CD4-positive, alpha-beta T cell treated with Interleukin-6 for 4 hours (primary cell): ENCODE measurements at regions not wholly inside any gene's neighbourhood (a gene's known extent, or its start where the extent isn't known, plus 50 kb on each side); places are given as distances from the start of the nearest gene placed in this dataset.
"Not testable (repeated sequence)": the region's sequence is repeated elsewhere in the genome, so short reads cannot be mapped to it uniquely, and the experiment has no call there.

Source experiments
- DNase-seq: peaks from one replicate; pipeline ENCODE4 v3.0.0-alpha.2; 2020; ENCODE audit warnings: mixed read lengths

- DNase-seq, result not testable (repeated sequence)
Measured at GRCh38 chr5:21315376-21315775, 1327.4 kb upstream of the CDH18 start.

DNA sequence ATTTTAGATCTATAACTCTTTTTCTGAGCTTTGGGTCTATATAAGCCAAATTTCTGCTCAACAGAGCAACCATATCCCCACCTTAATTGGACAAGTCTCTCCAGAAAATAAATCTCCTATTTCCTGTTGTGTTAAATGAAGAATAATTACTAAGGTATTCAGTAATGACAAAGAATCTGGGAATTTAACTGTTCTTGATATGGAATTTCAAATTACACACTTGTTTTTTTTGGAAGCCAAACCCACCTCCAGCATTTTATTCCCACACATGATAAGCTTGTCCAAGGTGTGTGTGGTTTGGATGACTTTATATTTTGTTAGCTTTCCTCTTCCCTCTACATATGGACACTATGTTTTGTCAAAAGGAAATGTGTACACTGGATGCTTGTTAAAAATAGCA is 1313.2 kb upstream of the CDH18 start:
- not testable (repeated sequence) for DNase-seq

DNA sequence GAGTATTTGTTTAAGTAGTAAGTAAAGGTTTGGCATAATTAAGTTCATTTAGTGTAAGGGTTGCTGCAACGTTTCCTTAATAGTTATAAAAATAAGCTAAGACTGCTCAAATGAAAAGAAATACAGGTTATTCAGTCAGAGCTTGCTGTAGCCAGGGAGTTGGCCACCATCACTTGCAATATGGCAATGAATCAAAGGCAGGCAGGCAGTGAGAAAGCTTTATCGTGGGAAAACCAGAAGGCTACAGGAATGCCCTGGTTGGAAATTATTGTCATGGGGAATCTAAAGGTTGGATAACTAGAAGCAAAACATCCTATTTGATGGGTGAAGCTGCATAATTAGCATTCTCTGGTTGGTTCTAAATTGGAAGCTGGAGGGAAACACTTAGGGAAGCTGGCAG is 1286.4 kb upstream of the CDH18 start:
- DNase-seq, result not testable (repeated sequence)

- no peak for DNase-seq
Measured at GRCh38 chr5:21263361-21263760, 1275.4 kb upstream of the CDH18 start.

- DNase-seq, result no peak
Measured at GRCh38 chr5:21254161-21254560, 1266.2 kb upstream of the CDH18 start.

- DNase-seq, result no peak
Measured at GRCh38 chr5:21244982-21245381, 1257.0 kb upstream of the CDH18 start.

DNA sequence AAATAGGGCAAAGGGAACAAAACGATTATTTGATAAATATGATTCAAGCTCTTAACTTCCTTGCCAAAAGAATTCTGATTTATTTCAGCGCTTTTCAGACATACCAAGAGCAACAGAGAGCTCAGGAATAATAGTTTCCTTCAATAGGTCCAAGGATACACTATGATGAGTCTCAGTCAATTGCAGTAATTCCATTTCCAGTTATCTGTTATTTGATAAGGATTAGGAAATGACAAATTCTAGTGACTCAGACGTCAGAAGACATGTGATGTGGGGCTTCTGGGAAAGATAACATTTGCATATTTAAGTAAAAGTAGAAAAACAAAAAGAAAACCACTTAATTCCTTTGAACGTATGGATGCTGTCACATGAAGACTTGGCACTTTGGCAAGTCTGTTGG is 1250.8 kb upstream of the CDH18 start:
- DNase-seq, result no peak

- no peak for DNase-seq
Measured at GRCh38 chr5:21237461-21237860, 1249.5 kb upstream of the CDH18 start.

- DNase-seq, result no peak
Measured at GRCh38 chr5:21236971-21237427, 1249.0 kb upstream of the CDH18 start.

DNA sequence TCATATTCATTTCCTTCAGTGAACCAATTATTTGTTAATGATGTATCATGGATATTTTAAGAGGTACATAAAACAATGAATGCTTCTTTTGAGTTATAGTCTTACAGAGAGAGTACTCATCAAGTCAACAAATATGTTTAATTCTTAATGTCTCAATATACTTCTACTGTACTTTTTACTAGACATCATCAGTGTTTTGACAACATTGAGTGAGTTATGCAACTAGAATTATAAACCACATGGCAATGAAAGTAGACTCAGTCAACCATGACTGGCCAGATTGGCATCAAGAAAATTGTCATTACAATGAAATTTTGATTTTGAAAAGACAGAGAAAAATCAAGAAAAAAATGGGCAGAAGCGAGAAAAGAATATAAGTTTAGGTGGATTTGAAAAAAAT is 1248.1 kb upstream of the CDH18 start:
- no peak for DNase-seq

DNA sequence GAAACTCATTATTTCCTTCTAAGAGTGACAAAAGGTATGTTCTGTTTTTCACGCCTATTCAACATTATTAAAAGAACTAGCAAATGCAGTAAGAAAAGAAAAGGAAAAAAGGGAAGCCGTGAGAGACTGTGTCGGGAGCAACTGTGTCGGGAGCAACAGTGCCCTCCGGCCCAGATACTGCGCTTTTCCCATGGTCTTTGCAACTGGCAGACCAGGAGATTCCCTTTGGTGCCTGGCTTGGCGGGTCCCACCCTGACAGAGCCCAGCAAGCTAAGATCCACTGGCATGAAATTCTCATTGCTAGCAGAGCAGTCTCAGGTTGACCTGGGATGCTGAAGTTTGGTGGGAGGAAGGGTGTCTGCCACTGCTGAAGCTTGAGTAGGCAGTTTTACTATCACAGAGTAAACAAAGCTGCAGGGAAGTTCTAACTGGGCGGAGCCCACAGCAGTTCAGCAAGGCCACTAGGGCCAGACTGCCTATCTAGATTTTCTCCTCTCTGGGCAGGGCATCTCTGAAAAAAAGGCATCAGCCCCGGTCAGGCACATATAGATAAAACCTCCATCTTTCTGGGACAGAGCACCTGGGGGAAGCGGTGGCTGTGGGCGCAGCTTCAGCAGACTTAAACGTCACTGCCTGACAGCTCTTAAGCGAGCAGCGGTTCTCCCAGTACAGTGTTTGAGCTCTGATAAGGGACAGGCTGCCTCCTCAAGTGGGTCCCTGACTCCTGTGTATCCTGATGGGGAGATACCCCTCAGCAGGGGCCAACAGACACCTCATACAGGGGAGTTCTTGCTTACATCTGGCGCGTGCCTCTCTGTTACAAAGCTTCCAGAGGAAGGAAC is 1237.4 kb upstream of the CDH18 start:
- no peak for DNase-seq

- DNase-seq, result no peak
Measured at GRCh38 chr5:21221616-21222015, 1233.6 kb upstream of the CDH18 start.

- DNase-seq, result no peak
Measured at GRCh38 chr5:21219966-21220365, 1232.0 kb upstream of the CDH18 start.

DNA sequence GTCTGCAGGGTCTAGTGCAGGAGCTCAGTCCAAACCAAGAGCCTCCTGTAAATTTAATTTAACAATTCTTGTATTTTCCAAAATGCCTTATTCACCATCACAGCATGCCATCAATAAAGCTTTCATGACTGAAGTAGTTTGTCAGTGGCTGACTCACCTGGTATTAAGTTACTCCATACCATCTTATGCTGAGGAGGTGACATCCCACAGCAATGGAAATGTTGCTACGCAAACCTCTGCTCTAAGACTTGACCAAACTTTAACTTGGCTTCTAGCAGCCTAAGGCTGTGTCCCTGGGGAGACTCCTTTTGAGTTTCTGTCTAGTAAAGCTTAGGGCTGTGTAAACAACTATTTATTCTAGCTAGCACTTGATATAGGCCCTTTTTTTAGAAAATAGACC is 1231.3 kb upstream of the CDH18 start:
- no peak for DNase-seq

DNA sequence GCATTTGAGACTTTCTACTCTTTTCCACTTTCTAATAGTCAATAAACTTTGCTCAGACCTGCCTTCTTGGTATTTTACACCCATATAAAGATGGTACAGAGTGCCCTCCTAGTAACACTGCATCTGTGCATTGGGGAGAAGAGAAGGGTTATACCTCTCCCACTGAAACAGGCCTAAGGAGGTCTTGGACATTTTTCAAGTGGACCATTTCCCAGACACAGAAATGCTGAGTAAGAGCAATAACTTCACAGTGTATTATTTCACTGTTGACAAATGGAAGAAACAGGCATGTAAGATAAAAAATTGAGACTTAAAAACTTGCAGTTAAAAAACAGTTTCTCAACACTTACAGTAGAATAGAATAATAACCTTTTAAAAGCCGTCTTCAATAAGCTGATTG is 1224.0 kb upstream of the CDH18 start:
- DNase-seq, result no peak

DNA sequence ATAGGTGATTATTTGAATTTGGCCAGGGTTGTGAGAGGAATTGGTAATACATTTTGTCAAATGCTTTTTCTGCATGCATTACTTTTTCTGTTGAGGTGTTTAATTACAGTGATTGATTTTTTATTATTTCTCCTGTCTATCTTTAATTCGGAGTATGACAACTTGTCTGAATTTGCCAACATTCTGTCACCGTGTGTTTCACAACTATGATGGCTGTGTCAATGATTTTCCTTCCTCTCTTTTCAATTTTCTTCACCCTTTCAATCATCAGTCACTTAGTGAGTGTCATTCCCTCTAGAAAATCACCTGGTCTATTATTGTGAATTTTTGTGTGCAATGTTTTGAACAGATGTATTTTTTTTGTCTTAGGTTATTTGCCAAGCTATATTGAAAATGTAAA is 1221.4 kb upstream of the CDH18 start:
- DNase-seq, result no peak

- DNase-seq, result no peak
Measured at GRCh38 chr5:21199087-21199486, 1211.1 kb upstream of the CDH18 start.

DNA sequence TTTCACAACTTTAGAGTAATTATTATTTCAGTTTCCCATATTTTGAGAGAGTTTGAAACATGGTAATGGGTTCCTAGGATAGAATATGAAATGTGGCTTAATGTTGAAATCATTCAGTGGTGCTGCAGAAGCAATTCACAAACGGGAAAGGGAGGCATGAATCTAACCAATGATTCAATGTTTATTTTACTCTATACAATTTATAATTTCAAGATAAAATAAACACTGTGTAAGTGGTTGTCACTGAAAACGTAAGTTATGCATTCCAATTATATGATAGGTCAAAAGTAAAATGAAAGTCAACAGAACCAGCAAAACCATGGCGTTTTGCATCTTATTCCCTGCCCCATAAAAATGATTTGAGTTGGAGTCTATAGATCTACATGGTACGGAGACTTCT is 1207.1 kb upstream of the CDH18 start:
- no peak for DNase-seq

DNA sequence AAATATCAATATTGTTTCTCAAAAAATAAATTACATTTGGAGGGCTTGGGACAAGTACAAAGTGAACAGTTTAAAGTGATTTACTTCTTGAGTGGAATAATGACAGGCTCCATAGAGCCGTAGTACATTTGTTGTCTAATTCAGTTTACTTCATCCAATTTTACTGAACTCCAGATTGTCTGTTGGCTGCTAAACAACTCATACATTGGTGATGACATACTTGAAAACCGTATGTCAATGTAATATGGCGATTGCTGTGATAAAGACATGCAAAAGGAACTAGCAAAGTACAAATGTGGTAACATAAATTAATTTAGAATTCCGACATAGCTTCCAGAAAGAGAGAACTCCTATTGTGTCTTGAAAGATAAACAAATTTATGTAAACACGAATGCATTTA is 1197.5 kb upstream of the CDH18 start:
- DNase-seq, result no peak

GRCh38 chr5:21184581-21184980 is 1196.6 kb upstream of the CDH18 start:
- DNase-seq, result no peak

- DNase-seq, result no peak
Measured at GRCh38 chr5:21181609-21182125, 1193.7 kb upstream of the CDH18 start.

GRCh38 chr5:21173526-21173925 is 1185.5 kb upstream of the CDH18 start:
- no peak for DNase-seq

GRCh38 chr5:21173036-21173435 is 1185.0 kb upstream of the CDH18 start:
- DNase-seq, result no peak

DNA sequence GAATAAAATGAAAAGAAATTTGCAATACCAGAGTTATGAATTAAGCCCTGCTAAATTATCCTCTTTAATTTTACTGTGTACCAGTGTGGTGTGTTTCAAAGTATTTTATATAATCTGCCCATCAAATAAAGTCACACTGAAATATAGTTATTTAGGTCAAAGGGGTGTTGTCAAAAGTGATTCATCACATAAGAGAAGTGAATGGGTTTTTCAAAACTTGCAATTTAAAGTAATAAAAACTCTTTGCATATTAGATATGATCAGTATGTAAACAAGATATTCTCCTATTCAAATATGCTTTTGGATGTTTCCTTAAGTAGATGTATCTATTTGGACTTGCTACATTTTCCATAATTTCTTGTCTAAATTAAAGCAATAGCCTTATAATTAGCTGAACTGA is 1183.0 kb upstream of the CDH18 start:
- no peak for DNase-seq

GRCh38 chr5:21168557-21168956 is 1180.6 kb upstream of the CDH18 start:
- DNase-seq, result no peak
